HAP-1 (cell line): ENCODE measurements at regions not wholly inside any gene's neighbourhood (a gene's known extent, or its start where the extent isn't known, plus 50 kb on each side); places are given as distances from the start of the nearest gene placed in this dataset.

Experiments
- DNase-seq, 2 experiments: peaks; one replicate each; pipeline ENCODE4 v3.0.0-alpha.2; 2016 to 2020; ENCODE audit warnings: low spot score in 2 of 2
- H3K27me3 ChIP-seq: fragments of 250-450 bp; sonication (Bioruptor Pico); 2 replicates; pipeline ENCODE4 v1.5.1; 2020; ENCODE audit warnings: low read depth, mild to moderate bottlenecking, moderate library complexity
- H3K36me3 ChIP-seq: fragments of 250-450 bp; sonication (Bioruptor Pico); replicated peaks from 2 replicates; pipeline ENCODE4 v1.5.1; 2020; ENCODE audit warnings: mild to moderate bottlenecking
- H3K4me1 ChIP-seq: fragments of 250-450 bp; sonication (Bioruptor Pico); 2 replicates; pipeline ENCODE4 v1.5.1; 2020; ENCODE audit warnings: mild to moderate bottlenecking
- H3K4me3 ChIP-seq: fragments of 250-450 bp; sonication (Bioruptor Pico); 2 replicates; pipeline ENCODE4 v1.5.1; 2020; ENCODE audit warnings: mild to moderate bottlenecking, moderate library complexity
- H3K9me3 ChIP-seq: fragments of 250-450 bp; sonication (Bioruptor Pico); 2 replicates; pipeline ENCODE4 v1.5.1; 2020; ENCODE audit warnings: mild to moderate bottlenecking, moderate library complexity
- in situ Hi-C: fragments of 300-500 bp; cut with MboI; formaldehyde crosslinking; loops from 3 replicates; pipeline ENCODE4 v1.14.3; 2020; ENCODE audit warnings: low sequenced_read_pairs, inconsistent platforms, mixed read lengths

GRCh38 chr11:103619480-103619879 lies 417.0 kb upstream of the DDI1 start:
- in situ Hi-C loops, result no loop called here
- H3K27me3 ChIP-seq, result no peaks in the 10 kb centered on the region
- peak in 1 of 2 experiments; percentile 42 for DNase-seq

GRCh38 chr11:103619938-103620337 lies 416.5 kb upstream of the DDI1 start:
- Histone ChIP-seq H3K4me1 (peaks cover 3% of the 10 kb centered on the region), H3K27me3 (no peaks in the 10 kb centered on the region), H3K4me3 (no peak overlapping the region), H3K36me3 (no peaks in the 10 kb centered on the region), H3K9me3 (no peaks in the 10 kb centered on the region)
- in situ Hi-C loops, result no loop called here
- DNase-seq, result no peak

More at GRCh38 chr11:103619480-103619879, 417.0 kb upstream of the DDI1 start:
- H3K9me3 ChIP-seq, result no peaks in the 10 kb centered on the region
- H3K36me3 ChIP-seq, result no peaks in the 10 kb centered on the region
- H3K4me3 ChIP-seq, result no peak overlapping the region
- H3K4me1 ChIP-seq, result peaks cover 3% of the 10 kb centered on the region

GRCh38 chr11:103622296-103622695 lies 414.1 kb upstream of the DDI1 start:
- Histone ChIP-seq H3K9me3 (no peaks in the 10 kb centered on the region), H3K4me3 (no peak overlapping the region), H3K4me1 (peaks cover 10% of the 10 kb centered on the region), H3K27me3 (no peaks in the 10 kb centered on the region), H3K36me3 (no peaks in the 10 kb centered on the region)
- in situ Hi-C loops, result no loop called here
- DNase-seq, result no peak

GRCh38 chr11:103623933-103624332 lies 412.5 kb upstream of the DDI1 start:
- no peak for DNase-seq
- Histone ChIP-seq H3K27me3 (no peaks in the 10 kb centered on the region), H3K36me3 (no peaks in the 10 kb centered on the region), H3K4me1 (peaks cover 10% of the 10 kb centered on the region), H3K9me3 (no peaks in the 10 kb centered on the region), H3K4me3 (no peak overlapping the region)
- in situ Hi-C loops, result no loop called here

- in situ Hi-C loops, result no loop called here
- peak; percentile 16 to 50 for DNase-seq
Measured at GRCh38 chr11:103624708-103625623, 411.5 kb upstream of the DDI1 start.

GRCh38 chr11:103625624-103625965 lies 410.8 kb upstream of the DDI1 start:
- Histone ChIP-seq H3K4me1 (peaks cover 7% of the 10 kb centered on the region), H3K9me3 (no peaks in the 10 kb centered on the region), H3K4me3 (no peak overlapping the region), H3K27me3 (no peaks in the 10 kb centered on the region), H3K36me3 (no peaks in the 10 kb centered on the region)
- DNase-seq, result no peak
- in situ Hi-C loops, result no loop called here

More at GRCh38 chr11:103624708-103625623, 411.5 kb upstream of the DDI1 start:
- Histone ChIP-seq H3K4me1 (peaks cover 7% of the 10 kb centered on the region), H3K27me3 (no peaks in the 10 kb centered on the region), H3K9me3 (no peaks in the 10 kb centered on the region), H3K4me3 (no peak overlapping the region), H3K36me3 (no peaks in the 10 kb centered on the region)

GRCh38 chr11:103628121-103628520 lies 408.3 kb upstream of the DDI1 start:
- H3K36me3 ChIP-seq, result no peaks in the 10 kb centered on the region
- no peak overlapping the region for H3K4me3 ChIP-seq
- no peak for DNase-seq
- H3K4me1 ChIP-seq, result peaks cover 11% of the 10 kb centered on the region
- H3K27me3 ChIP-seq, result no peaks in the 10 kb centered on the region
- no peaks in the 10 kb centered on the region for H3K9me3 ChIP-seq
- in situ Hi-C loops, result no loop called here

GRCh38 chr11:103631841-103632240 lies 404.6 kb upstream of the DDI1 start:
- Histone ChIP-seq H3K27me3 (no peaks in the 10 kb centered on the region), H3K4me3 (no peak overlapping the region), H3K4me1 (peaks cover 19% of the 10 kb centered on the region), H3K36me3 (no peaks in the 10 kb centered on the region), H3K9me3 (no peaks in the 10 kb centered on the region)
- no peak for DNase-seq
- in situ Hi-C loops, result no loop called here

GRCh38 chr11:103633068-103633788 lies 403.2 kb upstream of the DDI1 start:
- DNase-seq, result peak; percentile 11 to 56
- peaks cover 30% of the 10 kb centered on the region for H3K4me1 ChIP-seq
- H3K27me3 ChIP-seq, result no peaks in the 10 kb centered on the region
- H3K9me3 ChIP-seq, result no peaks in the 10 kb centered on the region
- in situ Hi-C loops, result no loop called here
- H3K4me3 ChIP-seq, result no peak overlapping the region
- H3K36me3 ChIP-seq, result no peaks in the 10 kb centered on the region

- peaks cover 38% of the 10 kb centered on the region for H3K4me1 ChIP-seq
- H3K4me3 ChIP-seq, result no peak overlapping the region
- H3K27me3 ChIP-seq, result no peaks in the 10 kb centered on the region
- DNase-seq, result no peak
- H3K9me3 ChIP-seq, result no peaks in the 10 kb centered on the region
- H3K36me3 ChIP-seq, result no peaks in the 10 kb centered on the region
- in situ Hi-C loops, result no loop called here
Measured at GRCh38 chr11:103633819-103634590, 402.4 kb upstream of the DDI1 start.

- no peaks in the 10 kb centered on the region for H3K36me3 ChIP-seq
- H3K4me3 ChIP-seq, result no peak overlapping the region
- H3K4me1 ChIP-seq, result peaks cover 47% of the 10 kb centered on the region
- no peak for DNase-seq
- in situ Hi-C loops, result no loop called here
- no peaks in the 10 kb centered on the region for H3K9me3 ChIP-seq
- H3K27me3 ChIP-seq, result no peaks in the 10 kb centered on the region
Measured at GRCh38 chr11:103636232-103636631, 400.2 kb upstream of the DDI1 start.

GRCh38 chr11:103637295-103637694 lies 399.1 kb upstream of the DDI1 start:
- H3K4me1 ChIP-seq, result peaks cover 47% of the 10 kb centered on the region
- no peaks in the 10 kb centered on the region for H3K36me3 ChIP-seq
- in situ Hi-C loops, result no loop called here
- no peaks in the 10 kb centered on the region for H3K27me3 ChIP-seq
- peak; percentile 53 to 82 for DNase-seq
- H3K4me3 ChIP-seq, result no peak overlapping the region
- no peaks in the 10 kb centered on the region for H3K9me3 ChIP-seq

- DNase-seq, result peak in 1 of 2 experiments; percentile 33
- no peaks in the 10 kb centered on the region for H3K27me3 ChIP-seq
- H3K4me1 ChIP-seq, result peaks cover 48% of the 10 kb centered on the region
- H3K36me3 ChIP-seq, result no peaks in the 10 kb centered on the region
- no peak overlapping the region for H3K4me3 ChIP-seq
- in situ Hi-C loops, result no loop called here
- no peaks in the 10 kb centered on the region for H3K9me3 ChIP-seq
Measured at GRCh38 chr11:103637831-103638230, 398.6 kb upstream of the DDI1 start.
